GM23338 (cell line): ENCODE measurements at regions not wholly inside any gene's neighbourhood (a gene's known extent, or its start where the extent isn't known, plus 50 kb on each side); places are given as distances from the start of the nearest gene placed in this dataset.

ENCODE experiments used
- ATAC-seq: fragments of 200-7000 bp; cut with Tn5 transposase; 3 replicates; pipeline ENCODE4 v1.9.1; 2020
- DNase-seq: peaks from one replicate; pipeline ENCODE4 v3.0.0-alpha.2; 2015; ENCODE audit warnings: low spot score
- H2AFZ ChIP-seq: fragments of 200-600 bp; sonication (generic); 2 replicates; pipeline ENCODE4 v1.8.0; 2016; ENCODE audit warnings: antibody characterized with exemption, mild to moderate bottlenecking, moderate library complexity
- H3F3A ChIP-seq: fragments of 200-600 bp; sonication (generic); replicated peaks from 2 replicates; pipeline ENCODE4 v1.8.0; 2017; ENCODE audit warnings: antibody characterized with exemption, mixed run types, low read depth
- H3K27ac ChIP-seq: fragments of 200-600 bp; sonication (generic); 2 replicates; pipeline ENCODE4 v1.6.1; 2016; ENCODE audit warnings: low read depth
- H3K27me3 ChIP-seq: fragments of 200-600 bp; sonication (generic); 2 replicates; pipeline ENCODE4 v1.8.0; 2016; ENCODE audit warnings: mild to moderate bottlenecking, mixed run types, moderate library complexity; ENCODE audit not compliant: insufficient read depth
- H3K36me3 ChIP-seq: fragments of 200-600 bp; sonication (generic); 2 replicates; pipeline ENCODE4 v1.8.0; 2016; ENCODE audit warnings: mild to moderate bottlenecking; ENCODE audit not compliant: insufficient read depth
- H3K4me1 ChIP-seq: fragments of 200-600 bp; sonication (generic); 2 replicates; pipeline ENCODE4 v1.8.0; 2016; ENCODE audit warnings: mild to moderate bottlenecking, moderate library complexity; ENCODE audit not compliant: insufficient read depth
- H3K4me2 ChIP-seq: fragments of 200-600 bp; sonication (generic); 2 replicates; pipeline ENCODE4 v1.7.1; 2017; ENCODE audit warnings: mixed run types
- H3K4me3 ChIP-seq: fragments of 200-600 bp; sonication (generic); 2 replicates; pipeline ENCODE4 v1.6.1; 2016; ENCODE audit warnings: mixed run types
- H3K79me2 ChIP-seq: fragments of 200-600 bp; sonication (generic); replicated peaks from 2 replicates; pipeline ENCODE4 v1.8.0; 2017; ENCODE audit warnings: mild to moderate bottlenecking; ENCODE audit not compliant: insufficient read depth
- H3K9me2 ChIP-seq: fragments of 200-600 bp; sonication (generic); 2 replicates; pipeline ENCODE4 v1.8.0; 2017; ENCODE audit not compliant: insufficient read depth
- H4K20me1 ChIP-seq: fragments of 200-600 bp; sonication (generic); replicated peaks from 2 replicates; pipeline ENCODE4 v1.8.0; 2017; ENCODE audit warnings: mild to moderate bottlenecking; ENCODE audit not compliant: insufficient read depth
- H3K27ac Mint-ChIP-seq: 2 replicates; pipeline ENCODE4 v1.8.0; 2020; ENCODE audit warnings: inconsistent platforms, mild to moderate bottlenecking, moderate library complexity, mixed read lengths
- H3K27me3 Mint-ChIP-seq: 3 replicates; pipeline ENCODE4 v1.8.0; 2022; ENCODE audit warnings: low read depth, mild to moderate bottlenecking, moderate library complexity, mixed read lengths, inconsistent platforms; ENCODE audit not compliant: insufficient read depth, poor library complexity
- H3K36me3 Mint-ChIP-seq: 3 replicates; pipeline ENCODE4 v1.8.0; 2021; ENCODE audit warnings: low read depth, mild to moderate bottlenecking, inconsistent platforms, moderate library complexity, mixed read lengths
- H3K4me1 Mint-ChIP-seq: 3 replicates; pipeline ENCODE4 v1.8.0; 2020; ENCODE audit warnings: mild to moderate bottlenecking, inconsistent platforms, mixed read lengths
- H3K4me3 Mint-ChIP-seq: 3 replicates; pipeline ENCODE4 v1.8.0; 2021; ENCODE audit warnings: moderate library complexity, mild to moderate bottlenecking, inconsistent platforms, mixed read lengths
- H3K9me3 Mint-ChIP-seq: 3 replicates; pipeline ENCODE4 v1.8.0; 2020; ENCODE audit warnings: moderate library complexity, mild to moderate bottlenecking, inconsistent platforms, mixed read lengths
- CREB1 ChIP-seq: fragments of 250-450 bp; sonication (Bioruptor Pico); IDR thresholded peaks from 2 replicates; pipeline ENCODE4 v1.5.0; 2020; ENCODE audit warnings: low read depth, mild to moderate bottlenecking, moderate library complexity
- EZH2phosphoT487 ChIP-seq: fragments of 200-600 bp; sonication (generic); IDR thresholded peaks from one replicate; pipeline ENCODE4 v1.8.1; 2018; ENCODE audit warnings: antibody characterized with exemption; ENCODE audit not compliant: unreplicated experiment
- REST ChIP-seq: IDR thresholded peaks from one replicate; pipeline ENCODE4 v1.6.1; 2018; ENCODE audit warnings: antibody characterized with exemption; ENCODE audit not compliant: unreplicated experiment
- STAT1 ChIP-seq: IDR thresholded peaks from one replicate; pipeline ENCODE4 v1.6.1; 2016; ENCODE audit warnings: antibody characterized with exemption; ENCODE audit not compliant: unreplicated experiment
- ZNF331 ChIP-seq: fragments of 250-450 bp; sonication (Bioruptor Pico); IDR thresholded peaks from 2 replicates; pipeline ENCODE4 v1.5.0; 2020; ENCODE audit warnings: low read depth, mild to moderate bottlenecking, moderate library complexity
- ZNF462 ChIP-seq: fragments of 250-450 bp; sonication (Bioruptor Pico); IDR thresholded peaks from 2 replicates; pipeline ENCODE4 v1.5.0; 2020; ENCODE audit warnings: mild to moderate bottlenecking, moderate library complexity

GRCh38 chr20:62572980-62573379, 69.3 kb upstream of the SLCO4A1 start:
- no peaks in the 10 kb centered on the region for H4K20me1 ChIP-seq
- no peak overlapping the region for H2AFZ ChIP-seq
- H3K27me3 ChIP-seq: no peaks in the 10 kb centered on the region
- no peaks in the 10 kb centered on the region for H3F3A ChIP-seq
- H3K79me2 ChIP-seq: no peaks in the 10 kb centered on the region
- Mint-ChIP-seq H3K27me3 (peaks cover 28% of the 10 kb centered on the region), H3K4me3 (no peak overlapping the region), H3K27ac (no peak overlapping the region), H3K4me1 (peaks cover 18% of the 10 kb centered on the region), H3K9me3 (peaks cover 9% of the 10 kb centered on the region), H3K36me3 (no peaks in the 10 kb centered on the region; the same call in 2 of the 3 replicates)
- no peak for ATAC-seq
- peak; percentile 71 for TF ChIP-seq REST
- TF ChIP-seq STAT1: no peak
- TF ChIP-seq ZNF331 (CRISPR knock-in tag): no peak
- no peak for TF ChIP-seq CREB1 (CRISPR knock-in tag)
- TF ChIP-seq ZNF462 (CRISPR knock-in tag): no peak
- TF ChIP-seq EZH2phosphoT487: no peak
- H3K27ac ChIP-seq: no peak overlapping the region
- H3K4me3 ChIP-seq: no peak overlapping the region
- H3K4me1 ChIP-seq: peaks cover 5% of the 10 kb centered on the region; the same call in 1 of the 2 replicates
- H3K4me2 ChIP-seq: no peak overlapping the region
- no peaks in the 10 kb centered on the region for H3K9me2 ChIP-seq
- no peak for DNase-seq
- H3K36me3 ChIP-seq: no peaks in the 10 kb centered on the region
